HEK293T (cell line): ENCODE measurements at regions not wholly inside any gene's neighbourhood (a gene's known extent, or its start where the extent isn't known, plus 50 kb on each side); places are given as distances from the start of the nearest gene placed in this dataset.

Experiments used
- BHLHE40 ChIP-seq: fragments of 450-650 bp; IDR thresholded peaks from 2 replicates; pipeline ENCODE4 v1.6.1; 2016; ENCODE audit warnings: mild to moderate bottlenecking, moderate library complexity, borderline replicate concordance
- FOXA1 ChIP-seq: fragments of 450-650 bp; IDR thresholded peaks from 2 replicates; pipeline ENCODE4 v1.6.1; 2016; ENCODE audit warnings: mild to moderate bottlenecking
- FOXK2 ChIP-seq: fragments of 450-650 bp; IDR thresholded peaks from 2 replicates; pipeline ENCODE4 v1.6.1; 2016; ENCODE audit warnings: mild to moderate bottlenecking
- FOXM1 ChIP-seq: fragments of 450-650 bp; IDR thresholded peaks from 2 replicates; pipeline ENCODE4 v1.6.1; 2017; ENCODE audit warnings: mild to moderate bottlenecking, borderline replicate concordance
- SP1 ChIP-seq: fragments of 450-650 bp; IDR thresholded peaks from 2 replicates; pipeline ENCODE4 v1.6.1; 2017
- SUZ12 ChIP-seq: fragments of 450-650 bp; IDR thresholded peaks from 2 replicates; pipeline ENCODE4 v1.6.1; 2016; ENCODE audit warnings: mild to moderate bottlenecking
- ZNF384 ChIP-seq: fragments of 450-650 bp; IDR thresholded peaks from 2 replicates; pipeline ENCODE4 v1.6.1; 2016

DNA sequence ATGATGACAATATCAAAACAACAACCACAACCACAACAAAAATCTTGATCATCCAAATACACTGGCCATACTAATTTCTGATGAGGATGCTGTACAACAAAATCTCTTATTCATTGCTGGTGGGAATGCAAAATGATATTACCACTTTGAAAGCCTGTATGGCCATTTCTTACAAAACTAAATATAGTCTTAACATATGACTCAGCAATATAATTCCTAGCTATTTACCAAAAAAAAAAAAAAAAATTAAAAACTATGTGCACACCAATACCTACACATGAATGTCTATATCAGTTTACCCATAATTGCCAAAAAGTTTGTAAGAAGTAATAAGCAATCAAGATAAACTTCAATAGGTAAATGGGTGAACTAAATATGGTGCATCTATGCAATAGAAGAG, 1379.7 kb downstream of the CDH11 start:
- no peak for TF ChIP-seq FOXM1
- no peak for TF ChIP-seq SUZ12
- no peak for TF ChIP-seq SP1
- TF ChIP-seq ZNF384 = no peak
- TF ChIP-seq FOXA1 = no peak
- TF ChIP-seq FOXK2 = no peak
- no peak for TF ChIP-seq BHLHE40
